Thyroid gland (tissue), 4 donors: ENCODE measurements at regions not wholly inside any gene's neighbourhood (a gene's known extent, or its start where the extent isn't known, plus 50 kb on each side); places are given as distances from the start of the nearest gene placed in this dataset.

Experiments
- POLR2A ChIP-seq, 2 donors: fragments of 450-650 bp; IDR thresholded peaks; one replicate each; pipeline ENCODE4 v1.6.1; 2017; ENCODE audit warnings: antibody characterized with exemption in 2 of 2, mild to moderate bottlenecking in 2 of 2, moderate library complexity in 1 of 2
- TF ChIP-seq, protein P1 (sequence below), 6 experiments: fragments of 200-600 bp in 3 of 6; fragments of 450-650 bp in 3 of 6; sonication (generic) in 3 of 6; IDR thresholded peaks; one replicate each; pipeline ENCODE4 v1.5.1; 2016 to 2019; ENCODE audit warnings: antibody characterized with exemption in 6 of 6, mild to moderate bottlenecking in 2 of 6, inconsistent platforms in 1 of 6, moderate library complexity in 1 of 6

DNA sequence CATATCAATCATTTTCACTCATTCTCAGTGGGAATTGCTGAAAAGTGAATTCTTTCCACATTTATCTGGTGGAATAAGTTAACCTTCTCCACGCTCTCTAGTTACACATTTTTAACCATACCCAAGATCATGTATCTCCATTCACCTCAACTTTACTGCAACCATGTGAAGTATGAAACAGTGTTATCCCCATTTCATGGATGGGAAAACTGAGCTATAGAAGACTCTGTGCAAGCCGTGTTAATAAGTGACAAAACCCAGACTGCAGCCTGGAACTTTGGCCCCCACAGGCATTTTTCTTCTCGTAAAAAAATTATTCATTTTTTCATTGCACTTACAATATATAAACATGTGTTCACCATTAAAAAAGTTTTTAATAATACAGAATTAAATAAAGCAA, 82.4 kb upstream of the CCND2 start:
- TF ChIP-seq, protein P1, sequence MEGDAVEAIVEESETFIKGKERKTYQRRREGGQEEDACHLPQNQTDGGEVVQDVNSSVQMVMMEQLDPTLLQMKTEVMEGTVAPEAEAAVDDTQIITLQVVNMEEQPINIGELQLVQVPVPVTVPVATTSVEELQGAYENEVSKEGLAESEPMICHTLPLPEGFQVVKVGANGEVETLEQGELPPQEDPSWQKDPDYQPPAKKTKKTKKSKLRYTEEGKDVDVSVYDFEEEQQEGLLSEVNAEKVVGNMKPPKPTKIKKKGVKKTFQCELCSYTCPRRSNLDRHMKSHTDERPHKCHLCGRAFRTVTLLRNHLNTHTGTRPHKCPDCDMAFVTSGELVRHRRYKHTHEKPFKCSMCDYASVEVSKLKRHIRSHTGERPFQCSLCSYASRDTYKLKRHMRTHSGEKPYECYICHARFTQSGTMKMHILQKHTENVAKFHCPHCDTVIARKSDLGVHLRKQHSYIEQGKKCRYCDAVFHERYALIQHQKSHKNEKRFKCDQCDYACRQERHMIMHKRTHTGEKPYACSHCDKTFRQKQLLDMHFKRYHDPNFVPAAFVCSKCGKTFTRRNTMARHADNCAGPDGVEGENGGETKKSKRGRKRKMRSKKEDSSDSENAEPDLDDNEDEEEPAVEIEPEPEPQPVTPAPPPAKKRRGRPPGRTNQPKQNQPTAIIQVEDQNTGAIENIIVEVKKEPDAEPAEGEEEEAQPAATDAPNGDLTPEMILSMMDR (IDR thresholded peaks at IDR 0.05): no peak
- no peak for TF ChIP-seq POLR2A (IDR thresholded peaks at IDR 0.05)
